ENCODE measurements at regions not wholly inside any gene's neighbourhood (a gene's known extent, or its start where the extent isn't known, plus 50 kb on each side); places are given as distances from the start of the nearest gene placed in this dataset.

DNA sequence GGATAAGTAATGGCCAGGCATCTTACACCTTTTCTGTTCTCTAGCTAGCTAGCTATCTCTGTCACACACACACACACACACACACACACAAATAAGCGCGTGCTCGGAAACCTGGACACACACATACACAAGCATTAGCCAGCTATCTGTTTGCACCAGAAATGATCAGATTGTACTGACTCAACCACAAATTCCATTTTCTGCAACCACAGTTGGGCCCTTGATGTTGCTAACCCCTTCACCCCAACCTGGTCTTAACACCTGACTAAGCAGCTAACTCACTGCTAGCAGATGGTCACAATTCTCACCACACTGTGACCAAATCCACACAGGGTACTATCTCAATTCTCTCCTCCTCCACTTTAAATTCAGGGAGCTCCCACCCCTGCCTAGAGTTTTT, 183.0 kb upstream of the THBS1 start:
- Histone ChIP-seq H3K27ac (ENCODE audit: low read depth, low read length) (no peak overlapping the region), H3K4me3 (ENCODE audit: insufficient read depth, low read length) (no peak overlapping the region), H3K9me3 (ENCODE audit: low read depth, low read length) (no peaks in the 10 kb centered on the region), H4K20me1 (ENCODE audit: insufficient read depth, low read length) (no peaks in the 10 kb centered on the region), H3K36me3 (ENCODE audit: insufficient read depth, low read length) (no peaks in the 10 kb centered on the region), H3K4me1 (ENCODE audit: insufficient read depth, low read length) (peaks cover 19% of the 10 kb centered on the region), H3K79me2 (ENCODE audit: insufficient read depth, low read length) (no peaks in the 10 kb centered on the region), H3K4me2 (ENCODE audit: insufficient read depth, low read length) (no peak overlapping the region), H3K27me3 (ENCODE audit: insufficient read depth, low read length) (no peaks in the 10 kb centered on the region), H2AFZ (ENCODE audit: low read length) (no peak overlapping the region)
- DNase-seq (ENCODE audit: insufficient read length, low spot score, missing footprints) = no peak
- TF ChIP-seq, protein P1, sequence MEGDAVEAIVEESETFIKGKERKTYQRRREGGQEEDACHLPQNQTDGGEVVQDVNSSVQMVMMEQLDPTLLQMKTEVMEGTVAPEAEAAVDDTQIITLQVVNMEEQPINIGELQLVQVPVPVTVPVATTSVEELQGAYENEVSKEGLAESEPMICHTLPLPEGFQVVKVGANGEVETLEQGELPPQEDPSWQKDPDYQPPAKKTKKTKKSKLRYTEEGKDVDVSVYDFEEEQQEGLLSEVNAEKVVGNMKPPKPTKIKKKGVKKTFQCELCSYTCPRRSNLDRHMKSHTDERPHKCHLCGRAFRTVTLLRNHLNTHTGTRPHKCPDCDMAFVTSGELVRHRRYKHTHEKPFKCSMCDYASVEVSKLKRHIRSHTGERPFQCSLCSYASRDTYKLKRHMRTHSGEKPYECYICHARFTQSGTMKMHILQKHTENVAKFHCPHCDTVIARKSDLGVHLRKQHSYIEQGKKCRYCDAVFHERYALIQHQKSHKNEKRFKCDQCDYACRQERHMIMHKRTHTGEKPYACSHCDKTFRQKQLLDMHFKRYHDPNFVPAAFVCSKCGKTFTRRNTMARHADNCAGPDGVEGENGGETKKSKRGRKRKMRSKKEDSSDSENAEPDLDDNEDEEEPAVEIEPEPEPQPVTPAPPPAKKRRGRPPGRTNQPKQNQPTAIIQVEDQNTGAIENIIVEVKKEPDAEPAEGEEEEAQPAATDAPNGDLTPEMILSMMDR (IDR thresholded peaks at IDR 0.05; ENCODE audit: extremely low read depth, low read depth, low read length) = no peak

DNA sequence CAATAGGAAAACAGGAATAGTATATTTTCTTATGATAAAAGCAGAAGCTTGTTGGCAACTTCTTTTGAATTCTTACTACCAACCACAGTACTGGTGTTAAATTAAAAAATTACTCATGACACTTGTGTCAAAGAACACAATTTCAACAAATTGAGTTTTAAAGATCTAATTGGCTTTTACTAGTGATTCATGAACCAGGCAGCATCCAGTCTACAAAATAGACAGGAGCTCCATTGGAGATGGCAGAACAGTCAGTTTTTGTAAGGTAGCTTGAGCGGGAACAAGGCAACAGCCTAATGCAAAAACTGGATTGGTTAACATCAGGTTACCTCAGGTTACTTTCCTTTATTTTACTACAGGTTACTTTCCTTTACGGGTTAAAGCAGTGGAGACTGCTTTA, 181.3 kb upstream of the THBS1 start:
- H3K9me3 ChIP-seq (ENCODE audit: low read depth, low read length) = no peaks in the 10 kb centered on the region
- H3K4me2 ChIP-seq (ENCODE audit: insufficient read depth, low read length) = no peak overlapping the region
- TF ChIP-seq, protein P1 (IDR thresholded peaks at IDR 0.05; ENCODE audit: extremely low read depth, low read depth, low read length) = no peak
- H3K4me3 ChIP-seq (ENCODE audit: insufficient read depth, low read length) = no peak overlapping the region
- H3K27ac ChIP-seq (ENCODE audit: low read depth, low read length) = no peak overlapping the region
- H3K27me3 ChIP-seq (ENCODE audit: insufficient read depth, low read length) = no peaks in the 10 kb centered on the region
- no peak for DNase-seq (ENCODE audit: insufficient read length, low spot score, missing footprints)
- H3K4me1 ChIP-seq (ENCODE audit: insufficient read depth, low read length) = peaks cover 36% of the 10 kb centered on the region
- no peaks in the 10 kb centered on the region for H4K20me1 ChIP-seq (ENCODE audit: insufficient read depth, low read length)
- H2AFZ ChIP-seq (ENCODE audit: low read length) = no peak overlapping the region
- H3K36me3 ChIP-seq (ENCODE audit: insufficient read depth, low read length) = no peaks in the 10 kb centered on the region
- no peaks in the 10 kb centered on the region for H3K79me2 ChIP-seq (ENCODE audit: insufficient read depth, low read length)

DNA sequence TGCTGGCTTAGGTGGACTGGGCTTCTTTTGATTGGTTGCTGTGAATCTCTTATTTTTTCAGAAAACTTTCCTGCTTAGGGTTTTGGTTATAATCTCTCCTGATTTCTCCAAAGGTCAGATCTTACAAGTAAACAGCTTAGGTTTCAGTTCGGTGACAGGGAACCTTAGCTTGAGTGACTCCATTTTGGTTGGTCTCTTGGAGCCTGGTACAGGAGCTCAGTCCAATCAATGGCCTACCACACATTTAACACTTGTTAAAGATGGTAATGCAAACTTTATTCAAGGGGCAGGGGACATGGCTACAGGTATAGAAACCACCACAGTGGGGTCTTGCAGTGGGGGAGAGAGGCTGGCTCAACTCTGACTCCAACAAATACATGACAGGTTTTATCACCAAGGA, 180.9 kb upstream of the THBS1 start:
- no peak overlapping the region for H3K4me2 ChIP-seq (ENCODE audit: insufficient read depth, low read length)
- DNase-seq (ENCODE audit: insufficient read length, low spot score, missing footprints) = no peak
- H3K79me2 ChIP-seq (ENCODE audit: insufficient read depth, low read length) = no peaks in the 10 kb centered on the region
- TF ChIP-seq, protein P1 (IDR thresholded peaks at IDR 0.05; ENCODE audit: extremely low read depth, low read depth, low read length) = no peak
- no peak overlapping the region for H3K4me3 ChIP-seq (ENCODE audit: insufficient read depth, low read length)
- H3K27ac ChIP-seq (ENCODE audit: low read depth, low read length) = peak overlapping the region; percentile 84
- no peak overlapping the region for H2AFZ ChIP-seq (ENCODE audit: low read length)
- H3K4me1 ChIP-seq (ENCODE audit: insufficient read depth, low read length) = peaks cover 40% of the 10 kb centered on the region
- H3K9me3 ChIP-seq (ENCODE audit: low read depth, low read length) = no peaks in the 10 kb centered on the region
- H3K36me3 ChIP-seq (ENCODE audit: insufficient read depth, low read length) = no peaks in the 10 kb centered on the region
- no peaks in the 10 kb centered on the region for H3K27me3 ChIP-seq (ENCODE audit: insufficient read depth, low read length)
- H4K20me1 ChIP-seq (ENCODE audit: insufficient read depth, low read length) = no peaks in the 10 kb centered on the region

DNA sequence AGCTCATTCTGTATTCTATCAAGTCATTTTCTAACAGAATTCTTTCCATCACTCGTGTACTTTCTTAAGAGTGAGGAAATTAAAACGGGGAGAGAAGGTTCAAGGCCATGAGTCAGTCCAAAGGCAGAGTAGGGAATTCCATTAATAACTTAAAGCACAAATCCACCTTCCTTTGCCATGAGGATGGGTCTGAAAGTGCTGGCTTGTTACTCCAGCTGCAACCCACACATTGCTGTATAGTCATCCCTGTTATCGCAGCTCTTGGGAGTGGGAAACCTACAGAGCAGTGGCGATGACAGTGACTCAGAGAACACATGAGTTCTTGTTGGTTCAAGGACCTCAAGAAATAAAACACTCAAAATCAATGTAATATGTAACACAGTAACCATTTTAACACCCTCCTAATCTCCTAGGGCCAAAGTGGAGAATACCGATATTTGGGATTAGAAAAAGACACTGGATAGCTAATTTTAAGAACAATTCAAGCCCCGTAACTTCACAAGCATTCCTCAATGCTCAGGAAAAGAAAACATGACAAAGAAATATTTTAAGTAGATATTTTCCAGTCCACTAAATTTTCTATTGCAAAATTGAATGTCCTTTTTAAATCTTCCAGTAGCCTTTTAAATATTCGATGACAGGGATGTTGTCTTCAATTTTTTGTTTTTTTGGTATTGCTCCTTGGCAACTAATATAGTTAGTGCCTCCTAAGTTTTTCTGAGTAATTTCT, 179.9 kb upstream of the THBS1 start:
- TF ChIP-seq, protein P1 (IDR thresholded peaks at IDR 0.05; ENCODE audit: extremely low read depth, low read depth, low read length) = no peak
- Histone ChIP-seq H3K79me2 (ENCODE audit: insufficient read depth, low read length) (no peaks in the 10 kb centered on the region), H3K4me3 (ENCODE audit: insufficient read depth, low read length) (no peak overlapping the region), H3K27ac (ENCODE audit: low read depth, low read length) (peak overlapping the region; percentile 84), H3K9me3 (ENCODE audit: low read depth, low read length) (no peaks in the 10 kb centered on the region), H2AFZ (ENCODE audit: low read length) (peak overlapping the region; percentile 4), H3K36me3 (ENCODE audit: insufficient read depth, low read length) (no peaks in the 10 kb centered on the region), H3K4me1 (ENCODE audit: insufficient read depth, low read length) (peaks cover 46% of the 10 kb centered on the region), H4K20me1 (ENCODE audit: insufficient read depth, low read length) (no peaks in the 10 kb centered on the region), H3K27me3 (ENCODE audit: insufficient read depth, low read length) (no peaks in the 10 kb centered on the region), H3K4me2 (ENCODE audit: insufficient read depth, low read length) (peak overlapping the region; percentile 13)
- DNase-seq (ENCODE audit: insufficient read length, low spot score, missing footprints) = peak; percentile 93

Measured in osteoblast (primary cell).